Putamen (tissue), 1 donor: ENCODE measurements at regions not wholly inside any gene's neighbourhood (a gene's known extent, or its start where the extent isn't known, plus 50 kb on each side); places are given as distances from the start of the nearest gene placed in this dataset.

Source experiments
- DNase-seq: peaks from one replicate; pipeline ENCODE4 v3.0.0-alpha.2; 2016; ENCODE audit warnings: low spot score

DNA sequence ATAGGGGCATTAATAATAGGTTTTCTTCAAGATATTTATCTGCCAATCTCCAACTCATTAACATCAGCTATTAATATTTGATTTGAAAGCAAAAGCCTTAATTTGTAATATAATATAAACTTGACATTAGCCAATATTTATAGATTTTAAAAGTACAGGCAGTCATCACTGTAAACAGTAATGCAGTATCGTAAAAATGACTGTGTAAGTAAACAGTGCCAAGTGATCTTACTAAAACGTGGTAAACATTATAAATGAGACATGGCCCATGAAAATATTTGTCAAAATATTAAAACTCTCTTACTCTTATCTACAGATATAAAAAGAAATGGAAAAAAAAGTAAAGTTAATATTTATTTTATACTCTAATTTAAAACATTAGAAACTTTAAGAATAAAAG lies 101.6 kb upstream of the EPHA6 start:
- no peak for DNase-seq

DNA sequence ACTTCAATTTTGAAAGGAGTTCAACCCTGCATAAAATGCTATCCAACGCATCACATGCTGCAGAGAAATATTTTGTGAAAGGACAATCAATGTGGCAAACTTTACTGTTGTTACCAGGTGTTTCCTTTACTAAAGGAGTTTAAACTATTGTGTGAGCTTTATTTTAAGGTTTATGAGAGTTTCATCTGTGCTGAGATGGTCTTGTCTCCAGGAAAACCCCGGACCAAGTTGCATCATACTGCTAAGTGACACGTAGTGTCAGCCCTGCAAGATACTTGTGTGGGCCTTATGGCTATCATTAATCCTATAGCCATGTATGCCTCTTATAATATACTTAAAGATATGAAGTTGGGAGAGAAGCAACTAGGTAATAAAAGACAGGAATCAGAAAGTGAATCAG lies 94.5 kb upstream of the EPHA6 start:
- DNase-seq = no peak

DNA sequence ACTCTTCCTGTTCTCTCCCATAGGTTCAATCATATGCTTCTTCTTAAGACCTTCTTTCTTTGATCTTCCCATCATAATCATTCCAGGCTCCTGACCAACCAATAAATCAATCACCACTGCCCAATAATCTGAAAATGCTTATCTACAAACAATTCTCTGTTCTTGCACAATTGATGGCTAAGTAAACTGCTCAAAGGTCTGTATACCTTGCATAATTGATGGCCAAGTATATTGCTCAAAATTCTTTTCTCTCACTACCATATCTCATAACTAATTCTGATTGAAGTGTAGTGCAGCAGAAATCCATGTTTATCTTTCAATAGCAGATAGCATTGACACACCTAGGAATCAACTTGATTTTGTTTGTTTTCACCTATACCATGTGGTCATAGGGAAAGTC lies 83.4 kb upstream of the EPHA6 start:
- DNase-seq = no peak

DNA sequence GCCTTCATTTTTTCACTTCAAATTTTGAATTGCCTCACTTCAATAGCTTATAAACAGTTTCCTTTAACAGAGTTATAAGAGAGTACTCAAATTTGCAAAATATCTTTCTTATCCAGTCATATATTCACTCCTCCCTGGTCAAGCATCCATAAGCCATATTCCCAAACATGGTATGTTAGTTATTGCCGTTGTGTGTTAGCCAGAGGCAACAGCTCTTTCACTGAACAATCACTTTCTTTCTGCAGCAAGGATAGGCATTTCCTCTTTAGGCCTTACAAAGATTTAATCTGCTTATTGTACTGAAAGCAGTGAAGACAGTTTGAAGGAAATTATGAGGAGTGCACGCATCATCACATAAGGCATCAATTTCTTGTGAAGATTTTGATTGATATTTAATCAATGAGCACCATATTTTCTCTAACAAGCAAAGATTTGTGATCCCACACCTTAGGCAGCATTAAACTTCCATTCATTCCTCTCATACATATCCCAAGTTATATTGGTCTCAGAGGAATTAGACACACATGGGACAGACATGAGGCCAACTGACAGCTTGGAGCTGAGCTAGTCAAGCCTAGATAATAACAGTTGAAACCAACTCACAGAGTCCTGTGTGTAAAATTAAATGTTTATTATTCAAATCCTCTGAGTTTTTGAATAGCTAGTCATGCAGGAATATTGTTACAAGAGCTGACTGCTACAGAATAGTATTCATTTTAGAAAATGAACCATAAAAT lies 80.0 kb upstream of the EPHA6 start:
- no peak for DNase-seq

DNA sequence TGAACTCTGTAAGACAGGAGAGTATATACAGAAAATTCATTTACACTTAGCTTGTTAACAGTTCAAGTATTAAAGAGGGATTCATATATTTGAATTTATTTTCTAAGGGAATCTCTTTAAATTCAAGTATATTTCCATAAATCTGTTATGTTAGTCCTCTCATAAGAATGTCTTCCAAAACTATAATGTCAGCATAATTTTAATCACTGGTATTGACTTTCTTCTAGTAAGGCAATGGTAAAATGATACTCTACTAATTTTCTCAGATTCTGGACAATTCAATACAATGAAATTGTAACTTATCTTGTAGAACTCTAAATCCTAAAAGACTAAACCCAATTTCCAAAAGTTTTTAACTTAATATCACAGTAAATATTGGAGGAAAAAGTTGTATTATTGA lies 66.3 kb upstream of the EPHA6 start:
- DNase-seq = no peak

DNA sequence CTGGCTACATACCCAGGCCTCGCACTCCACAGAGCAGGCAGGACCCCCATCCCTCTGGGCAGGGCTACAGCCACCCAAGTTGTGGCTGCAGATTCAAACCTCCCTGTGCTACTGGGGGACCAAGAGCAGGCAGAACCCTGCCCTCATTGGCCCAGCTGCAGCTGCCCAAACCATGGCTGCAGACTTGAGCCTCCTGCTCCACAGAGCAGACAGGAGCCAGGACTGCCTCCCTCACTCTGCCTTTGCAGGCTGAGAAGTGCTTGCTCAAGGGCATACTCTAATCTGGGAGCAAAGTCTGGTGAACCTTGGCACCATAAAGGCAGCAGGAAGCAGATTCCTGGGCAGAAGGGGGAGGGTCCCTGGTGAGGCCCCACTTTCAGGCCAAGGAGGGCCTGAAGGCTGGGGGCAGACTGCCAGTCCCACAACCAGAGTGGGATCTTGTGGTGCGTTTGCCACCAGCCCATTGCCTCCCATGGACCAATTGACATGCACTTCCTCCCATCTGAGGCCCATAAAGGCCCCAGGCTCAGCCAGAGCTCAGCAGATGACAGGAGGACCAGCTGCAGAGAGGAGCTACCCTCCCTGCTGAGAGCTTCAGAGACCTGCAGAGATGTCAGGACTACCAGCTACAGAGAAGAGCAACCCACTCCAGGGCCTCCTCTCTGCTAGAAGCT lies 64.2 kb upstream of the EPHA6 start:
- no peak for DNase-seq

DNA sequence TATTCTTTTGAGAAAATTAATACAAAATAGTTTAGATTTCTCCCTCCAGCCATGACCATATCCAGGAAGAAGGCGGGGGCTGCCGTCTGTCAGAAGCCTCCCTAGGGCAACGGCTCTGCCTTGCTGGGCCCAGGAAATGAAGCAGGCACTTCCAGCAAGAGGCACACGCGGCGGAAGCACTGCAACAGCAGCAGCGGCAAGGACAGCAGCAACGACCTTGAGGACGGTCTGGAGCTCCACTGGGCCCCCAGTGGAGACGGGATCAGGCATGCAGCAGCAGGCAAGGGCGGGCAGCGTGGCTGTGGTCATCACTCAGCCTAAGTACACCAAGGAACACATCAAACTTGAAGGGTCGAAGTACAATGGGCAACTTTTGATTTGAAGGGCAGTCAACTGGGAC lies 61.3 kb upstream of the EPHA6 start:
- no peak for DNase-seq

DNA sequence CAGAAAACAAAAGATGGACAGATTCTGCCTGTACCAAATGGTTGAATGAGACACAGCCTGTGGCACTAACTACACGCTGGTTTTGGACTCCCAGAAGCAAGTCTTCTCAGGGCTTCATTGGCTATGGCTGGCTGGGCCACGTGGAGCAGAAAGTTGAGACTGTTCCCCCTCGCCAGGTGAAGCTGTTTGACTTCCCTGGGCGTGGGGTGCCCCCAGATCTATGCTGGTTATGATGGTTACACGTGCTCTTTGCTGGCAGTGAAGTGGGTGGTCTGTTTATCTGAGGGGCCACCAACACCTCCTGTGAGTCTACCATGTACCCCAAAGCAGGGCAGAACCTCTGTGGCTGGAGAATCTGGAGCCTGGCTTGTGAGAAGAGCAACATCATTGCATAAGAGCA lies 60.3 kb upstream of the EPHA6 start:
- DNase-seq = no peak

DNA sequence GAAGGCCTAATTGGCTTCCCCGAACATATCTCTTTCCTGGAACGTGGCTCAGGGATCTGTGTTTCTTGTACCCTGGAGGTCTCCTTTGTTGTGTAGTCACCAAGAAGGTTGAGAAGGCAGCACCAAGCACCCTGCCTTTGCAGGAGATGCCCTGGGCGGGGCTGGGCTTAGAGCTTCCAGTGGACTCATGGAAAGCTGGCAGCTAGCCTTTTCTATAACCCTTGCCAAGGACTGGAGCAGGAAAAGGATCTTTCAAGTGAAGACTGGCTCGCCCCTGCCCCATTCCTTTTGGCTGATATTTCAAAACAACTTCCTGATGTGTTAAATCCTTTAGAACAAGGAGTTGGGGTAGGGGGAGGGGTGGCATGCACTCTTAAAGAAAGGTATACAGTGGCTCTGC lies 58.9 kb upstream of the EPHA6 start:
- DNase-seq = no peak

DNA sequence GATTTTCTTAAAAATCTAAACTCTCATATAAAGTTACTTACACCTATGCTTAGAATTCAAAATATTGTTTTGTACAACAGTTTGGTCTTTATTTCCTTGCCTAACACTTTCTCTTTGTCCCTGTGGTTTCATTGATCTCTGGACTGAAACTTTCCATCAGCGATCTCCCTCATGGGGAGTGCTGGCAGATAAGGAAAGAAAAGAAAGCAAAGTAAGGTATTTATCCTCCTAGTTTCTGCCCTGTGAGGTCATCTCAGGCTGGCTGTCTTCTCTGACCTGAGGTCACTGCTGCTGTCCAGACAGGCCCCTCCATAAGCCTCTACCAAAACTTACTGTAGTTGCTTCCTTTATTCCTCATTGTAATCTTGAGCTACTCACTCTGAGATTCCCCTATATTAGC lies 57.9 kb upstream of the EPHA6 start:
- DNase-seq = no peak

DNA sequence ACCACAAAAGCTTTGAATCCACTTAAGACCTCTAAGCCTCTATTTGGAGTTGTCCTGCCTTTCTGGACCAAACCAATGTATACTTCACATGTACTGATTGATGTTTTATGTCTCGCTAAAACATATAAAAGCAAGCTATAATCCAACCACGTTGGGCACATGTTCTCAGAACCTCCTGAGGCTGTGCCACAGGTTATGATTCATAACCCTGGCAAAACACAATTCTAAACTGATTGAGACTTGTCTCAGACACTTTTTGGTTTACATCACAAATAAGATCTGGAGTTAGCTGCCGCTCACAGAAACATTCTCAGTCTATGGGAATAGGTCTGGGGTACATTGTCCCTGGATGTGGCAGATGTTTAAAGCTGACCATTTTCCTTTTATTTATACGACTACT lies 53.4 kb upstream of the EPHA6 start:
- DNase-seq = no peak
